ENCODE measurements at regions not wholly inside any gene's neighbourhood (a gene's known extent, or its start where the extent isn't known, plus 50 kb on each side); places are given as distances from the start of the nearest gene placed in this dataset.
"Not testable (repeated sequence)": the region's sequence is repeated elsewhere in the genome, so short reads cannot be mapped to it uniquely, and the experiment has no call there.

DNA sequence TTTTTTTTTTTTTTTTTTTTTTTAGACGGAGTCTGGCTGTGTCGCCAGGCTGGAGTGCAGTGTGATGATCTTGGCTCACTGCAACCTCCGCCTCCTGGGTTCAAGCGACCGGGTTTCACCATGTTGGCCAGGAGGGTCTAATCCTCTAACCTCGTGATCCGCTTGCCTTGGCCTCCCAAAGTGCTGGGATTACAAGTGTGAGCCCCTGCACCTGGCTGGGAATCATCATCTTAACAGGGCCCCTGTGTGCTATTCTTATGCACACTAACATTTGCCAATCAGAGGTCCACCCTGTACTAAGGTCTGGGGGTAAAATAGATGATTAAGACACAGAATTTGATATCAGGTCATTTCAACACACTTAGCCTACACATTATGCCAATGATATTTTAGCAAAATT lies 278.7 kb upstream of the CHRM3 start:
- H3K9me3 ChIP-seq (ENCODE audit: low read length): peaks cover 59% of the 10 kb centered on the region
- no peaks in the 10 kb centered on the region for H3K4me1 ChIP-seq (ENCODE audit: insufficient read depth, low read length)
- in situ Hi-C loops (cut with HindIII; ENCODE audit: extremely low pct_ligation_motif_present, low pct_unique_long_range_greater_than_20kb) (no loop called here), intact Hi-C loops (cut with micrococcal nuclease; ENCODE audit: unreplicated experiment) (no loop called here)
- no TSS peak for BruUV-seq (replicated peaks)
- H3K9ac ChIP-seq (ENCODE audit: insufficient read depth, low read depth, low read length): no peak overlapping the region
- no peaks in the 10 kb centered on the region for H3K27me3 ChIP-seq (ENCODE audit: control insufficient read depth in 1 of 2, insufficient read depth in 2 of 2, low read length in 2 of 2)
- POLR2A ChIA-PET: no interaction called here
- TF ChIP-seq KAT7 (CRISPR knock-in tag; IDR thresholded peaks at IDR 0.05; ENCODE audit: borderline replicate concordance): no peak
- no peak for TF ChIP-seq FOXP1 (IDR thresholded peaks at IDR 0.05)
- TF ChIP-seq FOXP1 (CRISPR knock-in tag; IDR thresholded peaks at IDR 0.05): no peak
- TF ChIP-seq, protein P1, sequence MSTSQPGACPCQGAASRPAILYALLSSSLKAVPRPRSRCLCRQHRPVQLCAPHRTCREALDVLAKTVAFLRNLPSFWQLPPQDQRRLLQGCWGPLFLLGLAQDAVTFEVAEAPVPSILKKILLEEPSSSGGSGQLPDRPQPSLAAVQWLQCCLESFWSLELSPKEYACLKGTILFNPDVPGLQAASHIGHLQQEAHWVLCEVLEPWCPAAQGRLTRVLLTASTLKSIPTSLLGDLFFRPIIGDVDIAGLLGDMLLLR (CRISPR knock-in tag; IDR thresholded peaks at IDR 0.05): no peak
- TF ChIP-seq, protein P2, sequence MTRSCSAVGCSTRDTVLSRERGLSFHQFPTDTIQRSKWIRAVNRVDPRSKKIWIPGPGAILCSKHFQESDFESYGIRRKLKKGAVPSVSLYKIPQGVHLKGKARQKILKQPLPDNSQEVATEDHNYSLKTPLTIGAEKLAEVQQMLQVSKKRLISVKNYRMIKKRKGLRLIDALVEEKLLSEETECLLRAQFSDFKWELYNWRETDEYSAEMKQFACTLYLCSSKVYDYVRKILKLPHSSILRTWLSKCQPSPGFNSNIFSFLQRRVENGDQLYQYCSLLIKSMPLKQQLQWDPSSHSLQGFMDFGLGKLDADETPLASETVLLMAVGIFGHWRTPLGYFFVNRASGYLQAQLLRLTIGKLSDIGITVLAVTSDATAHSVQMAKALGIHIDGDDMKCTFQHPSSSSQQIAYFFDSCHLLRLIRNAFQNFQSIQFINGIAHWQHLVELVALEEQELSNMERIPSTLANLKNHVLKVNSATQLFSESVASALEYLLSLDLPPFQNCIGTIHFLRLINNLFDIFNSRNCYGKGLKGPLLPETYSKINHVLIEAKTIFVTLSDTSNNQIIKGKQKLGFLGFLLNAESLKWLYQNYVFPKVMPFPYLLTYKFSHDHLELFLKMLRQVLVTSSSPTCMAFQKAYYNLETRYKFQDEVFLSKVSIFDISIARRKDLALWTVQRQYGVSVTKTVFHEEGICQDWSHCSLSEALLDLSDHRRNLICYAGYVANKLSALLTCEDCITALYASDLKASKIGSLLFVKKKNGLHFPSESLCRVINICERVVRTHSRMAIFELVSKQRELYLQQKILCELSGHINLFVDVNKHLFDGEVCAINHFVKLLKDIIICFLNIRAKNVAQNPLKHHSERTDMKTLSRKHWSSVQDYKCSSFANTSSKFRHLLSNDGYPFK (CRISPR knock-in tag; IDR thresholded peaks at IDR 0.05; ENCODE audit: borderline replicate concordance): no peak
- TF ChIP-seq, protein P3, sequence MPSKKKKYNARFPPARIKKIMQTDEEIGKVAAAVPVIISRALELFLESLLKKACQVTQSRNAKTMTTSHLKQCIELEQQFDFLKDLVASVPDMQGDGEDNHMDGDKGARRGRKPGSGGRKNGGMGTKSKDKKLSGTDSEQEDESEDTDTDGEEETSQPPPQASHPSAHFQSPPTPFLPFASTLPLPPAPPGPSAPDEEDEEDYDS (CRISPR knock-in tag; IDR thresholded peaks at IDR 0.05): no peak
- no peak for TF ChIP-seq THYN1 (CRISPR knock-in tag; IDR thresholded peaks at IDR 0.05; ENCODE audit: borderline replicate concordance, low read depth)
- TF ChIP-seq YY1 (IDR thresholded peaks at IDR 0.05; ENCODE audit: insufficient read depth, insufficient replicate concordance, low read depth, low read length): no peak
- no peak for TF ChIP-seq DMAP1 (CRISPR knock-in tag; IDR thresholded peaks at IDR 0.05)
- no peak for TF ChIP-seq ZNF562 (CRISPR knock-in tag; IDR thresholded peaks at IDR 0.05; ENCODE audit: borderline replicate concordance)
- TF ChIP-seq ISL2 (CRISPR knock-in tag; IDR thresholded peaks at IDR 0.05): no peak
- TF ChIP-seq RFX1 (IDR thresholded peaks at IDR 0.05): no peak
- TF ChIP-seq KLF12 (CRISPR knock-in tag; IDR thresholded peaks at IDR 0.05; ENCODE audit: borderline replicate concordance): no peak
- 28% methylated on average over 7 of the region's 7 CpGs for WGBS (ENCODE audit: low lambda C conversion rate)
- no peaks in the 10 kb centered on the region for H4K20me1 ChIP-seq (ENCODE audit: insufficient read depth, low read length)
- no peak for DNase-seq (ENCODE audit: low spot score)
- no peak overlapping the region for H3K4me3 ChIP-seq (replicated peaks in 1 of 3; ENCODE audit: insufficient read depth in 1 of 3, low read depth in 2 of 3, low read length in 3 of 3)
- no peaks in the 10 kb centered on the region for H3K79me2 ChIP-seq (ENCODE audit: insufficient read depth, low read length)
- no peak for FAIRE-seq
- H3K4me2 ChIP-seq (ENCODE audit: low read depth, low read length): no peak overlapping the region
- no peak overlapping the region for H3K27ac ChIP-seq (ENCODE audit: extremely low read length, insufficient read depth, low read length)
- CTCF ChIA-PET (ENCODE audit: low intra/inter-chr PET ratio, low total read pairs): no interaction called here
- H3K36me3 ChIP-seq (replicated peaks in 1 of 2; ENCODE audit: control insufficient read depth in 1 of 2, insufficient read depth in 2 of 2, low read length in 2 of 2): no peaks in the 10 kb centered on the region
- no peak overlapping the region for H2AFZ ChIP-seq (ENCODE audit: low read length)
- no peak for ATAC-seq

DNA sequence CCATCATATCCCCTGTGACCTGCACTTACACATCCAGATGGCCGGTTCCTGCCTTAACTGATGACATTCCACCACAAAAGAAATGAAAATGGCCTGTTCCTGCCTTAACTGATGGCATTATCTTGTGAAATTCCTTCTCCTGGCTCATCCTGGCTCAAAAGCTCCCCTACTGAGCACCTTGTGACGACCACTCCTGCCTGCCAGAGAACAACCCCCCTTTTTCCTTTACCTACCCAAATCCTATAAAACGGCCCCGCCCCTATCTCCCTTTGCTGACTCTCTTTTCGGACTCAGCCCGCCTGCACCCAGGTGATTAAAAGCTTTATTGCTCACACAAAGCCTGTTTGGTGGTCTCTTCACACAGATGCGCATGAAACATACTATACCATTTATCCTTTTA lies 279.7 kb upstream of the CHRM3 start:
- WGBS (ENCODE audit: low lambda C conversion rate): 14% methylated on average over 7 of the region's 7 CpGs
- H3K36me3 ChIP-seq (replicated peaks in 1 of 2; ENCODE audit: control insufficient read depth in 1 of 2, insufficient read depth in 2 of 2, low read length in 2 of 2); H2AFZ ChIP-seq (ENCODE audit: low read length); DNase-seq (ENCODE audit: low spot score); H4K20me1 ChIP-seq (ENCODE audit: insufficient read depth, low read length); H3K4me2 ChIP-seq (ENCODE audit: low read depth, low read length); H3K4me3 ChIP-seq (replicated peaks in 1 of 3; ENCODE audit: insufficient read depth in 1 of 3, low read depth in 2 of 3, low read length in 3 of 3); H3K4me1 ChIP-seq (ENCODE audit: insufficient read depth, low read length); H3K79me2 ChIP-seq (ENCODE audit: insufficient read depth, low read length); H3K27ac ChIP-seq (ENCODE audit: extremely low read length, insufficient read depth, low read length); POLR2A ChIA-PET; H3K9ac ChIP-seq (ENCODE audit: insufficient read depth, low read depth, low read length); FAIRE-seq; ATAC-seq; H3K27me3 ChIP-seq (ENCODE audit: control insufficient read depth in 1 of 2, insufficient read depth in 2 of 2, low read length in 2 of 2); BruUV-seq (replicated peaks); in situ Hi-C loops (cut with HindIII; ENCODE audit: extremely low pct_ligation_motif_present, low pct_unique_long_range_greater_than_20kb); intact Hi-C loops (cut with micrococcal nuclease; ENCODE audit: unreplicated experiment); CTCF ChIA-PET (ENCODE audit: low intra/inter-chr PET ratio, low total read pairs): not testable (repeated sequence)
- peaks cover 49% of the 10 kb centered on the region for H3K9me3 ChIP-seq (ENCODE audit: low read length)
